HCT116 (cell line): ENCODE measurements at regions not wholly inside any gene's neighbourhood (a gene's known extent, or its start where the extent isn't known, plus 50 kb on each side); places are given as distances from the start of the nearest gene placed in this dataset.

ENCODE experiments used
- RAD21 ChIP-seq: IDR thresholded peaks from 2 replicates; pipeline ENCODE4 v1.6.1; 2012; ENCODE audit warnings: low read depth, mild to moderate bottlenecking
- ZFX ChIP-seq: fragments of 450-650 bp; IDR thresholded peaks from 2 replicates; pipeline ENCODE4 v1.6.1; 2017

- no peak for TF ChIP-seq ZFX
- no peak for TF ChIP-seq RAD21
Measured at GRCh38 chr9:115914291-115914690, 239.3 kb upstream of the PAPPA start.
